ENCODE measurements at regions not wholly inside any gene's neighbourhood (a gene's known extent, or its start where the extent isn't known, plus 50 kb on each side); places are given as distances from the start of the nearest gene placed in this dataset.

GRCh38 chr2:41377837-41378236, 670.0 kb upstream of the PKDCC start:
- TF ChIP-seq CTCF (IDR thresholded peaks at IDR 0.05 in 8 of 11, conservative IDR thresholded peaks at IDR 0.05 in 3 of 11): no peak
- TF ChIP-seq POLR2AphosphoS5 (IDR thresholded peaks at IDR 0.05): no peak
